GM21526 (cell line): ENCODE measurements at regions not wholly inside any gene's neighbourhood (a gene's known extent, or its start where the extent isn't known, plus 50 kb on each side); places are given as distances from the start of the nearest gene placed in this dataset.

Source experiments
- ATAC-seq: cut with Tn5 transposase; IDR thresholded peaks from one replicate; pipeline ENCODE4 v1.9.1; 2021; ENCODE audit warnings: moderate library complexity; ENCODE audit not compliant: unreplicated experiment, low FRiP score

- no peak for ATAC-seq
Measured at GRCh38 chr1:163712321-163712720, 390.6 kb downstream of the NUF2 start.

GRCh38 chr1:163720294-163720693 lies 398.5 kb downstream of the NUF2 start:
- no peak for ATAC-seq

GRCh38 chr1:163725551-163725950 lies 403.8 kb downstream of the NUF2 start:
- no peak for ATAC-seq

- ATAC-seq = no peak
Measured at GRCh38 chr1:163730411-163730821, 408.7 kb downstream of the NUF2 start.

GRCh38 chr1:163737261-163737660 lies 415.5 kb downstream of the NUF2 start:
- ATAC-seq = no peak

GRCh38 chr1:163744301-163744887 lies 422.6 kb downstream of the NUF2 start:
- no peak for ATAC-seq

- no peak for ATAC-seq
Measured at GRCh38 chr1:163745204-163745603, 423.4 kb downstream of the NUF2 start.

- no peak for ATAC-seq
Measured at GRCh38 chr1:163747261-163747660, 425.5 kb downstream of the NUF2 start.

GRCh38 chr1:163747855-163748254 lies 426.1 kb downstream of the NUF2 start:
- ATAC-seq = no peak

- no peak for ATAC-seq
Measured at GRCh38 chr1:163758977-163759670, 437.4 kb downstream of the NUF2 start.

- no peak for ATAC-seq
Measured at GRCh38 chr1:163761898-163762297, 440.1 kb downstream of the NUF2 start.

- ATAC-seq = no peak
Measured at GRCh38 chr1:163766257-163766918, 444.6 kb downstream of the NUF2 start.

GRCh38 chr1:163768576-163768975 lies 446.8 kb downstream of the NUF2 start:
- ATAC-seq = no peak

GRCh38 chr1:163770265-163770664 lies 448.5 kb downstream of the NUF2 start:
- ATAC-seq = no peak

GRCh38 chr1:163771637-163772036 lies 449.9 kb downstream of the NUF2 start:
- no peak for ATAC-seq

GRCh38 chr1:163772246-163772645 lies 450.5 kb downstream of the NUF2 start:
- ATAC-seq = no peak

- ATAC-seq = no peak
Measured at GRCh38 chr1:163773396-163773795, 451.6 kb downstream of the NUF2 start.

- no peak for ATAC-seq
Measured at GRCh38 chr1:163774401-163774945, 452.7 kb downstream of the NUF2 start.

GRCh38 chr1:163774978-163775620 lies 453.3 kb downstream of the NUF2 start:
- ATAC-seq = no peak

- ATAC-seq = no peak
Measured at GRCh38 chr1:163777205-163777604, 455.5 kb downstream of the NUF2 start.

GRCh38 chr1:163781146-163781545 lies 459.4 kb downstream of the NUF2 start:
- no peak for ATAC-seq
